ENCODE measurements at regions not wholly inside any gene's neighbourhood (a gene's known extent, or its start where the extent isn't known, plus 50 kb on each side); places are given as distances from the start of the nearest gene placed in this dataset.

DNA sequence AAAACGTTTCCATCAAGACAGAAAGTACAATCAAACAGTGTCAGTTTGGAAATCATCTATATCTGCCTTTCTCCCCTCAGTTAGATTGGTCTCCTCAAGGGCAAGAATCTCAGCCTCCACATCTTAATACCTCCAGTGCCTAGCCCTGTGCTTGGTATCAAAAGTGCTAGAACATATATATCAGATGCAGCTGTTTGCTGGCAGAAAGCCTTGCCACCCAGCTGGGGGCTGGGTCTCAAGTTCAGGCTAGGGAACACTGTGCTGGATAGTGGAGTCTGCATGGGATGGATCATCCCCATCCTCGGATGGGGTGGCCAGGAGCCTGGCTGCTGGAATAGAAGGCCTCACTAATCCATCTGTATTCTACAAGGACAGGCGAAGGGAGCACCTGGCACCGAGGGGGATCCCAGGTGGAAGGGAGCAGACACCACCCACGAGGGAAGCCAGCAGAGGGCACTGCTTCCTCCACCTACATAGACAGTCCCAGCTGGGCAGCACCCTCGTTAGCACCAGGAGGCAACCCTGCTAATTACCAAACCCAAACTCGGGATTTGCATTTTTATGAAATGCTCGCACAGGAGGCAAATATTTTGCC lies 602.2 kb downstream of the BUD13 start:
- DNase-seq, result no peak

DNA sequence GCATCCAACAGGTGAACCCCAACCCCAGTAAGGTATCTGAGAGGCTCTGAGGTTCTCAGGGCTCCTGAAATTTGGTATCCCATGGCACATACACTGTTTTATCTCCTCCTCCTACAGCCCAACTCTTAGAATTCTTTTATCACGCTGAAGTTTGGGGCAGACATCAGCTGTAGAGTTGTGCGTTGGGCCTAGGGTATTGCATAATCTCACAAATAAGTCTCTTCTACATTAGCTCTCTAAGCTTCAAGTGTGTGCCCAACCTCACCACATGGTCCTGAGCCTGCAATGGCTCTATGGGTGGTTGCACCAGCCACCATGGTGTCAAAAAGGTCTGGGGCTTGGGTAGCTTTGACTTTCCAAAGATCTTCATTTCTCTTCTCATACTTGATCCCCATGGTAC lies 603.0 kb downstream of the BUD13 start:
- DNase-seq, result no peak

DNA sequence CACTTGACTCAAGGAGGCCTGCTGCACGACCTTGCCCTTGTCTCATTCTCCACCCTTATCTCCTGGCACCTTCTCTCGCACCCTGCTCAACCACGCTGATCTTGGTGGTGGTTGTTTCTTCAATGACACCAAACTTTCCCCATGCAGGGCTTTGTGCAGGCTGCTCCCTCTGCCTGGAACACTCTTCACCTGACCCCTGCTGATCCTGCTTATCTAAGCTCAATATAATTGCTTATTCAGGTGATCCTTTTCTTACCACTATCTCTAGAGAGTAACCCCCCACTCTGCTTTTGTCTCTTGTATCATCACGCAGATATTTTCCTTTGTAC lies 604.4 kb downstream of the BUD13 start:
- no peak for DNase-seq

DNA sequence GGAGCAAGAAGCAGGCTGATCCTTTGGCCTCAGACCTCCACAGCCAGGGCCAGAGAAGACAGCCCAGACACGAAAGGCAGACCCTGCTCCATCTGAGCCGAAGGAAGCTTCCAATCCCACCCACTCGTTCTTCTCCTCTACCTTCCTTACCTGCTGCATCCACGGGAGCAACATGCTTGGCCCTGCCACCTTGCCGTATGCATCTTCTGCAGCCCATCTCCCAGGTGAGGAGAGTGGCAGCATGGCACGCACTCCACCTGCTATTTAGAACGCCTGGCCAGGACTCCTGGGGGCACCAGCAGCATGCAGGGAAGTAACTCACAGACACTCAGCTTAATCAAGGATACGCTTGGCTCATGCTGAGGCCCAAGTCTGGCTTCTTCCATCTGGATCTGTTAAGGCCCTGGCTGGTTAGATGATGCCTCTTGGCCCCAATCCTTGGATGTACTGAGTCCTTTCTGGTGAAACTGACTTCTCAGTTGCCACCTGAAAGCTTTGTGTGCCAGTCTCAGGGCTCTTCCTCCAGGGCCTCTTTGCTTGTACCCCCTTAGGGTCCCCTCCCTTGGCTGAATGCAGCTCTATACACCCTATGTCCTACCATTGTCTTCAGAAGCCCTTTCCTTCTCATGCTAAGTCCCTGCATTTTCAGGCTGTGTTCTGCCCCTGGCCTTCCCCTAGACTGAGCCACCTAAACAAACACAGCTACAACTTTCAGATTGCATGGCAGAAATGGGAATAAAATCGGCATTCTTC lies 604.9 kb downstream of the BUD13 start:
- DNase-seq, result no peak

DNA sequence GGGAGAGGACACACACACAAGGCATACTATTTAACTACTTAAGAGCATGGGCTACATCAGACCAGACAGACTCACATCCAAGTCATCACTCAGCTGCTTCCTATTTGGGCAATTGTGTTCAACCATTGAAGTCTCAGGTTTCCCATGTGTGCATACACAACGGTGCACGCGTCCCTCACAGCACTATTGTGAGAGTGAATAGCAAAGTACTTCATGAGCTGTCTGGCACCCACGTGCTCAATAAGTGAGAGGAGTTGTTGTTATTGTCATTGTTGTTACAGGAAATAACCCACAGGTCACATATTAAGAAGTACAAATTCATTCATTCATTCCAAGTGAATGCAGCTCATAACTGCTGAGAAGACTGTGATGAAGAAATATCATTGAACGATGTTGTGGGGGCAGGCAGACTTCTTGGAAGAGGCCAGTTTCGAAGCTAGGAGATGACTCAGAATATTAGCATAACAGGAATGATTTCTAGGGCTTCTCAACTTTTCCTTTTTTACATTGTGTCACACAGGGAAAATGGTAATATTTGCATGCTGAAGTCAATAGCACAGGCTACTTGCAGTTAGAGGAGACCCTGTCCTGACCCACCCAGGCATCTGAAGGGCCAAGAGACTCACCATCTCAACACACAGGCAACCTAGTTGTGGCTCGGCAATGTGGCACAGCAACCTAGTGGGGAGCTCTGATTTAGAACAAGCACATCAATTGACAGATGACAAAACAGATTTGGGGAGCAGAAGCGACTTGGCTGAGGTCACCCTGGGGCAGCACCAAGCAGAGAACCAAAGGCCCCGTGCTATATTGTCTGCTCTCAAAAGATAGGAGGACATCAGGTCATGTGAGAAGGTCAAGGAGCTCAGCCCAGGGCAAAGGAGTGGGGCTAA lies 606.0 kb downstream of the BUD13 start:
- DNase-seq, result no peak

DNA sequence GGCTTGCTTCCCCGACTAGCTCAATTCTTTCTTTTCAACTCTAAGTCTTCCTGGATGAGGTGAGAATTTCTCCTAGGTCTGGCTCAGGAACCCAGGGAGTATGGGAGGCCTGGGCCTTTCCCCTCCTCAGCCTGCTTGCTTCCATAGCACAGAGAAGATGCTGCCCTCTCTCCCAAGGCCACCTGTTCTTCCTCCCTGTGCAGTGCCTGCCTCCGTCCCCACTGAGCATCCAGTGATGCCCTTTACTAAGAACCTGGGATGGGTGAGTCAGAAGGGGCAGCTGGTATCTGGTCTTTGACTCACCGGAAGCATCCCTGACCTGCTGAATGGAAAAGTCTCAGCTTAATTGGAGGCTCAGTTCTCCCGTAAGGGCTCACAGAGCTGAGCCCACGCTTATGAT lies 607.9 kb downstream of the BUD13 start:
- no peak for DNase-seq

DNA sequence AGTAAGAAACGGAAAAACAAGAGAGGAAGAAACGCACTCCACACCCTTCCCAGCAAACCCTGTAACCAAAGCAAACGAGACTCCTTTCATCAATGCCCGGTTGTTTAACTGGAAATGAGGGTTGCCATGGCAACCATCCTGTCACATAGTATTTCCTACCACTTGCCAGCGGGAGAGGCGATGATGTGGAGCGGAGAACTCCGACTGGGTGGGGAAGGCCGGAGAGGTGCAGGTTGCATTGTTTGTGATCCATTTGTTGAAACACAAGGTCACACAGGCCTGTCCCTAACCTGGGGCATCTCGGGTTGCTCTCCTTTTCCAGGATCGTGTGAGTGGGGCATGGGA lies 609.9 kb downstream of the BUD13 start:
- peak in 13 of 56 donors; percentile 3 to 52 (median 23) for DNase-seq

DNA sequence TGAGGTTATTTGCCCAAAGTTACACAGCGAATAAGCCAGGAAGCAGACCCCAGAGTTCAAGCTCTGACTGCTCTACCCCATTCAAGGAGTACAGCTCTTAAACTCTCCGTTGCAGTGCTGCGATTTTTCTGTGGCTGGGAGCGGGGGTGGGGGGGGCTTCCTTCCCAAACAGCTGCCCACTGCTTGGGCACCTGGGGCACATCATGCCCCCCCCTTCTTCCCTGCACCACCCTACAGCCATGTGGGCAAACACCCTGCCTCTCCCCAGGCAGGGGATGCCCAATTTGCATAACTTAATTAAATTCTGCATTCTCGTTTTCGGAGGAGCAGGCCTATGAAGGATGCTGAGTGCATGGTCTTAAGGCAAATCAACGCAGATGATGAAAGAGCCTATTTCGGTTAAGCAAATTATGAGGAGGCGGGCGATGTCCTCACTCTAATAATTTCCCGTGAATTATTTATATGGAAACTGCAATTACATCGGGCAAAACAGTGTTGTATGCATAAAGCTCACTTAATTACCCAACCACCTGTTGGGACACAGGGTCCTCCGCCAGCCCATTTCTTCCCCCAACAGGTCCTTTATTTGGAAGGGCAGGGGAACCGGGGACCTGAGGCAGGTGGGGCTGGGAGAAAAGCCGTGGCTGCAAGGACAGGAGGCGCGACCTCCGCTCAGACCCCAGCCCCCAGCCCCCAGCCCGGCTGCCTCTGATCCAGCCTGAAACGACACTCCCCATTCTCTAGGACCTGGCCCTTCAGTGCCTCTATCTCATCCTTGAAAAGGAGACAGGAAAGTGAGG lies 610.5 kb downstream of the BUD13 start:
- no peak for DNase-seq

DNA sequence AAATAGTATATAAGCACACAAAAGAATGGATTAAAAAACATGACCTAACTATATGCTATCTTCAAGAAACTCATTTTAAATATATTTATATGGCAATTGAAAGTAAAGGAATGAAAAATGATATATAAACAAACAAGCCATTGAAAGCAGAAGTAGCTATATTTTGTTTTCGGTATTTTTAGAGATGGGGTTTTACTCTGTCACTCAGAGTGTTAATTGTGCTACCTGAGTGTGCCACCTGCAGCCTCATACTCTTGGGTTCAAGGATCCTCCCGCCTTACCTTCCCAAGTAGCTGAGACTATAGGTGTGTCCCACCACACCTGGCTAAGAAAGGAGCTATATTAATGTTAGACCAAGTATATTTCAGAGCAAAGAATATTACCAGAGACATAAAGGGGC lies 624.1 kb downstream of the BUD13 start:
- DNase-seq, result no peak

DNA sequence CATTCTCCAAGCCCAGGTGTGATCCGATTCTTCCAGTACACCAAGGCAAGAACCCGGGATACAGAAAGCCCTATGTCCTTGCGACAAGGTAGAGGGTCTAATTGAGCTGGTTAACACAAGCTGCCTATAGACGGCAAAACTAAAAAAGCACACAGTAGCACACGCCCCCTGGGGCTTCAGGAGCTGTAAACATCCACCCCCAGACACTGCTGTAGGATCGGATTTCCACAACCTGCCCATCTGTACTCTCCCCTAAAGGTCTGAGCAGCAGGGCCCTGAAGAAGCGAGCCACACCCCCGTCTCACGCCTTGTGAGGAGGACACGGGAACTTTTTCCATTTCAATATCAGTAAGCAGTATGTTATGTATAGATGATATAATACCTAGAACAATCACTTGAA lies 624.7 kb downstream of the BUD13 start:
- DNase-seq, result no peak

DNA sequence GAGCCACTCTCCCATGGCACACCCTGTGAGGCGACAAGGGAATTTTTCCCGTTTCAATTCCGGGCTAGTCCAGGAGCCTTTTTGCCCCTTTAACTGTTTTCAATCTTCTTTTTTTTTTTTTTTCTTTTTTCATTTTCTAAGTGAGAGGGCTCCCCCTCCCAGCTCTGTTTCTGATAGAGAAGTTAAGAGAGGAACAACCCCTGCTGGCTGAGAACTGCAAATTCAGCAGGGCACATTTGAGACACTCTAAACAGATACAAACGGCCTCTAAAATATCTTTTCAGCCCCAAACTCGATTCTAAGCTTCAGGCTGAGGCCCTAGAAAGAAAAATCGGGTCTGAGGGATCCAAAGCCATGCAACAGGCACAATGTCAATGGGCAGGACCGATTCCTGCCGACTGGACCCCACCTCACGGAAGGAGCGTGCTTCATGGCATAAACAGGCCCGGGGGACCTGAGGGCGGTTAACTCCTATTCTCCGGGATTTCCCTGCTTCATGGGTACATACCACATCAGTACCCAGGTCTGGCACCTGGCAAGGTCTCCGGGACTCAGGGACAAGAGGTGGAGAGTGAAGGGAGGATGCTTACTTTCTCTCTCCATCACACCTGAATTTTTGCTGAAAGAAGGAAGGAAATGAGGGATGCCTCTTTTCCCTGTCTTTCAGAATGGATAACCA lies 627.5 kb downstream of the BUD13 start:
- no peak for DNase-seq

DNA sequence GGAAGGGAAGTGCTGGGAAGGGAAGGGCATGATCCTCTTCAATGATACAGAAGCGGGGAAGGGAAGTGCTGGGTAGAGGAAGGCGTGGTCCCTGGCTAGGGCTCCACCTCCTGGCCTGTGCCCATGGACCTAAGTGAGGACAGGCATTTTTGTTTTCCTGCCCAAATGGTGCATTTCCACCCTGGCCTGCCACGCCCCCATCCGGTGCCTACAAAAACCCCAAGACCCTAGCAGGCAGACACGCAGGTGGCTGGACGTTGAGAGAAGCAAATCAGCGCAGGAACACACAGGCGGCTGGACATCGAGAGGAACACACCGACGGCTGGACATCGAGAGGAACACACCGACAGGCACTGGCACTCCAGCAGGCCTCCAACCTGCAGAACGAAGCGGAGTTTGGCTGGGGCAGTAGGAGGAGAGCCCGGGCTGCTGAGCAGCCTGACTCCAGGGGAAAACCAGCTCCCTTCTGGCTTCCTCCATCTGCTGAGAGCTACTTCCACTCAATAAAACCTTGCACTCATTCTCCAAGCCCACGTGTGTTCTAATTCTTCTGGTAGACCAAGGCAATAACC lies 628.3 kb downstream of the BUD13 start:
- DNase-seq, result peak in 5 of 56 donors; percentile 9 to 41 (median 17)

DNA sequence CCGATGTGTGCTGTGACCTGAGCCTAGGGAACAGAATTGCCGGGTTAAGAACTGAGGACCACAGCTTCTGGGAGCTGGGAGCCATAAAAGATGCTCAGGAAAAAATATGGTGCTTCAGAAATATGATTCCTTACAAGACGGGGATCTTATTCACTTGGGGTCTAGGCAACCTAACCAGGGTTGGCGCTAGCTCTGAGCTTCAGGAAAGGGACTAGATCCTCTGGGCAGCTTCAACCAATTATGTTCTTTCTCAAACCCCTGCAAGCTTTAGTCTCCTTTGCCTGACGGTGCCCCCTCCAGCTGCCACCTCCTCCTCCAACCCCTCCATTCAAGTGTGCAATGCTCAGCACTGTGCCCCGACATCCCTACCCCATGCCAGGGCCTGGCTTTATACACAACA lies 634.1 kb upstream of the CADM1 start:
- no peak for DNase-seq

DNA sequence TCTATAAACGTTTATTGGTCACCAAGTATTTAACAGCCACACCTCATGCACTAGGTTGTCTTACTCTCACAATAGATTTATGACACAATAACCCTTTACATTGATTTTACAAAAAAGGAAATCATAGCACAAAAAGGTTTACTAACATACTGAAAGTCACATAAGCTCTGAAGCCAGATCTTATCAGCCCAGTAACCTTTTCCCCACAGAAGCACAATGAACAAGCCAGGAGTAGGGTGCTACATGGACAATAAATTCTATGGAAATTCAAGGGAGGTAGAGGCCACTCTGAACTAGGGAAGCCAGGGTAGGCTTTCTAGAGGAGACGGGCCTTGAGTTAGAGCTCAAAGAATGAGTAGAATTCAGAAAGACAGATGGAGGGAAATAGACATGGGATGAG lies 633.5 kb upstream of the CADM1 start:
- DNase-seq, result no peak

DNA sequence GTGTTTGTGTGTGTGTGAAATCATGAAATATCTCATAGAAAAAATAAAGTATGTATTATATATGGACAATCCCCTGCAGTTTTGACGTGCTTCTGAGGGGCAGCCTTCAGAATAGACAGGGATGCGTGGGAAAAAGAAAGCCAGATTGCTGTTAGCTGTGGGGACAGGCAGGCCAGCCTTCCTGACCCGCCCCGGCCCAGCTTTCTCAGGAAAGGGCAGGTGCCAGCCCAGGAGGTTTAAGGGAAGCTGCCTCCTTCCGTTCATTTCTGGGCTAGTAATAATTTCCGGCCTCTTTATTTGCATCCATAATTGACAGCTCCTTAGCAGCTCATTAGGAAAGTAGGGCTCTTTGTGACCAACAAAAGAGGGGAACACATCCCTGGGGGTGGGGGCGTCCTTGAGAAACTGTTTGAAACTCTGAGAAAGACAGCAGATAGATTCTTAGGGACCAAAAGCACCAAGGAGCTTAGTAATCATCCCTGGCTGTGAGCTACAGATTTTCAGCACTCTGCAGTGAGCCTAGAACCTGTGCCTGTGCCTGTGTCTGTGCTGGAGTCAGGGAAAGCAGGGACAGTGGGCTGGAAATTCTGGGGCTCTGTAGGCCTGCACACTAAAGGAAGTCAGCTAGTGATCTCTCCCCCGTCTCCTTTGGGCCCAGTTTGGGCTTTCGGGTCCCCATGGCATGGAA lies 632.9 kb upstream of the CADM1 start:
- no peak for DNase-seq

DNA sequence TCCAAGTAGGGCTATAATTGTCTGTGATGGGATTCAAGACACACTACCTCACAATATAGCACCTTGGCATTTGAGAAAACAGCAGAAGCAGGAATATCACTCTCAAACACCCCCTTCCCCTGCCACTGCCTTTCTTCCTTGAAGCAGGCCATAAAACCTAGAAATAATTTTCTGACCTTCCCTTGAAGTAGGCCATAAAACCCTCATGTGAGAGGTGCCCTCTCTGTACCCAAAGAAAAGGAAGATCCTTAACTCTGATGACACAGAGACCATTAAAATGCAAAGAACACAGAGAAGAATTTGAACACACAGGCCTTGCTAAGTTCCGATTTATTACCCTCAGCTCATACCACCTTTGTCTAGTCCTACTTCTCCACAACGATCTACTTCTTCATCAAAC lies 631.7 kb upstream of the CADM1 start:
- DNase-seq, result no peak

DNA sequence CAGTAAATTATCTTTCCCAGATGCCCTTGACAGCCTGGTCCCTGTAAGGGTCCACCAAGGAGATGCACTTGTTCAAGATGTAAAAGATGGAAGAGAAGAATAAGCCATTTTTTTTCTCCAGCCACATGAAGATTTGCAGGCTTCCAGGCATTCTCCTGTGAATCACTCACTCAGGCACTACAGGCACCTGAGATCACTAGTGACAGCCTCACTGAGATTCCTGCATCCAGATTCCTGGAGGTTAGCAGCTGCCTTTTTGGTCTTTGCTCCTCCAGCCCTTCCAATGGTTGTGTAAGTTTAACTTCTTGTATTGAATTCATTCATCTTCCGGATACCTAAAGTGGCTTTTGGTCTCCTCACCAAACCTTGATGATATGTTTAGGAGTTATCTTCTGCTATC lies 630.2 kb upstream of the CADM1 start:
- DNase-seq, result no peak

DNA sequence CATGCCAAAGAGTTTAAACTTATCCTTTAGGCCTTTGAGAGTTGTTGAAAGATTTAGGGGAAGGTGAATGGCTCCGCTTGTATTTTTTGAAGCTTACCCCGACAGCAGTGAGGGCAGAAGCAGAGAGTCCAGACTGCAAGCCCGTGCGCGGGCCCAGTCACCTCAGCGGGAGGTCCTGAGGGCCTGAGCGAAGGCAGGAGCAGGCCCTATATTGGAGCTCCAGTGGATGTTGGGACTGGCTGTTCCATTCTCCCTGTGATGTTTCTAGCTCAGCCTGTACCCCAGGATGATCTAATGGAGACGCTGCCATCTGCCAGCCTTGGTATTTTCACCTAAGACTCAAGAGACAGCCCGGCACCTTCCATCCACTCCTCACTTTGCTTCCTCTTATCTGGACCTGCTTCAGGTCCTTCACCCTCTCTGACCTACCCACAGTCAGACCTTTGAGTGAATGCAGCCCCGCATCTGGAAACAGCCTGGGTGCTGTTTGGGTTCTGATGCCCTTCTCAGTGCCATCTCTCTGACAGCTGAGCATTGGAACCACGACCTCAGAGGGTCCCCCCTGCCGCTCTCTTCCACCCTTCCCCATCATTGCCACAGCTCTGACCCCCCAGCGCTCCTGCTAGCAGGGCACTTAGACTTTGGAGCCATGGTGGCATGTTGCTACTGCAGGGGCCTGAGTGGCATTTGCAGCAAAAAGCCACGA lies 628.2 kb upstream of the CADM1 start:
- DNase-seq, result no peak

DNA sequence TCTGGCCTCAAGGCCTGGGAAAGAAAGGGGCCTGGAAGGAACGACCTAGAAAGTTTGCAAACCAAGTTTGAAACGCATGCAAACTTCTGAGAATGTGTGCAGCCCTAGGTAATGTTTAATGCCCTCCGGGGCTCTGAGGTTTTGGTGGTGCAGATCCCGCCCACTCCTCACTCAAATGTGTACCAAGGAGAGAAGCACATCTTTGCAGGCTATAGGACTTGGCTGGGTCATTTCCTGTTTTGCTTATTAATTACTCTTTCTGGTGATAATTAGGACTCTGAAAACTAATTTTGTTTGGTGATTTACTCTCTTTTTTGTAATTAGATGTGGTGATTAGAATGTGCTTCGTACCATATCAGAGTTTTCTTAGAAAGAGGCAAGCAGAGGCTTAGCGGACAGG lies 625.9 kb upstream of the CADM1 start:
- DNase-seq, result no peak

DNA sequence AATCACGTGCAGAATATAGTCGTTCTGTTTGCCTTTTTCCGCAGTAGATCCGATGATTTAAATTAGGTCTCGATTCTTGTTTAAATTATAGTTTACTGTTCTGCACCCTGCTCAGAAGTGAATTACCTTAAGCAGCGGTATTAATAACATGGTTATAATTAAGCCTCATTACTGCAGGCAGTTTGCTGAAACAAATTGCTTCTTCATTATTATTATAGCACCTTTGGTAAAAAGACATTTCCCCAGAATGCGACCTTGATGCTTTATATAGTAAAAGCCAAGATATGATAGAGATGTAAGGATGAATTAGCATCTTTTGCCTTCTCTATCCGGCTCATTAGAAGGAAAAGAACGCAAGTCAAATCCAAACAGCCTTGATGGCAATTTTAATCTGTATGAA lies 625.2 kb upstream of the CADM1 start:
- no peak for DNase-seq
